Tibial nerve (tissue), 4 donors: ENCODE measurements at regions not wholly inside any gene's neighbourhood (a gene's known extent, or its start where the extent isn't known, plus 50 kb on each side); places are given as distances from the start of the nearest gene placed in this dataset.

Source experiments
- CTCF ChIP-seq, 5 experiments: fragments of 200-600 bp in 3 of 5; fragments of 450-650 bp in 2 of 5; sonication (generic) in 3 of 5; IDR thresholded peaks; one replicate each; pipeline ENCODE4 v1.5.1; 2016 to 2019; ENCODE audit warnings: antibody characterized with exemption in 5 of 5, mild to moderate bottlenecking in 3 of 5, moderate library complexity in 2 of 5
- EP300 ChIP-seq, 2 donors: sonication (generic); formaldehyde crosslinking; IDR thresholded peaks; one replicate each; pipeline ENCODE4 v1.6.1; 2017; ENCODE audit warnings: antibody characterized with exemption in 2 of 2, mild to moderate bottlenecking in 1 of 2
- POLR2A ChIP-seq, 2 donors: fragments of 450-650 bp; IDR thresholded peaks; one replicate each; pipeline ENCODE4 v1.6.1; 2017; ENCODE audit warnings: antibody characterized with exemption in 2 of 2, mild to moderate bottlenecking in 2 of 2, moderate library complexity in 2 of 2

- TF ChIP-seq CTCF (IDR thresholded peaks at IDR 0.05) (no peak), EP300 (IDR thresholded peaks at IDR 0.05) (no peak), POLR2A (IDR thresholded peaks at IDR 0.05) (no peak)
Observed at GRCh38 chr18:6570581-6571238, 156.0 kb upstream of the L3MBTL4 start.
